ENCODE measurements at regions not wholly inside any gene's neighbourhood (a gene's known extent, or its start where the extent isn't known, plus 50 kb on each side); places are given as distances from the start of the nearest gene placed in this dataset.

GRCh38 chr5:13529300-13529699, 415.2 kb downstream of the DNAH5 start:
- Histone ChIP-seq H3K9me3 (ENCODE audit: control insufficient read depth in 4 of 4, insufficient read depth in 3 of 4, low read length in 3 of 4) (peaks cover 0 to 2% (median 0%) of the 10 kb centered on the region in 4 donors), H3K27me3 (ENCODE audit: control insufficient read depth in 3 of 3, insufficient read depth in 3 of 3, low read length in 2 of 3) (no peaks in the 10 kb centered on the region), H3K9ac (ENCODE audit: insufficient read depth in 1 of 2, low read length in 2 of 2) (no peak overlapping the region), H3K27ac (ENCODE audit: low read depth in 1 of 2, low read length in 1 of 2) (no peak overlapping the region), H3K36me3 (ENCODE audit: control insufficient read depth in 4 of 4, insufficient read depth in 4 of 4, low read length in 4 of 4) (no peaks in the 10 kb centered on the region), H3K4me3 (no peak overlapping the region), H3K4me1 (ENCODE audit: control insufficient read depth in 5 of 5, insufficient read depth in 5 of 5, low read length in 5 of 5) (no peaks in the 10 kb centered on the region)
- DNase-seq (no peak), ATAC-seq (ENCODE audit: insufficient read depth, low FRiP score) (no peak)
- no peak for TF ChIP-seq CTCF (IDR thresholded peaks at IDR 0.05; ENCODE audit: control extremely low read depth, extremely low read depth)
- WGBS, 2 donors, result 68 to 70% methylated on average over 1 of the region's 1 CpG

- Histone ChIP-seq H3K27me3 (ENCODE audit: control insufficient read depth in 3 of 3, insufficient read depth in 3 of 3, low read length in 2 of 3) (no peaks in the 10 kb centered on the region), H3K27ac (ENCODE audit: low read depth in 1 of 2, low read length in 1 of 2) (no peak overlapping the region), H3K36me3 (ENCODE audit: control insufficient read depth in 4 of 4, insufficient read depth in 4 of 4, low read length in 4 of 4) (no peaks in the 10 kb centered on the region), H3K9me3 (ENCODE audit: control insufficient read depth in 4 of 4, insufficient read depth in 3 of 4, low read length in 3 of 4) (peaks cover 0 to 2% (median 0%) of the 10 kb centered on the region in 4 donors), H3K9ac (ENCODE audit: insufficient read depth in 1 of 2, low read length in 2 of 2) (no peak overlapping the region), H3K4me3 (no peak overlapping the region), H3K4me1 (ENCODE audit: control insufficient read depth in 5 of 5, insufficient read depth in 5 of 5, low read length in 5 of 5) (no peaks in the 10 kb centered on the region)
- DNase-seq, result no peak
- no peak for ATAC-seq (ENCODE audit: insufficient read depth, low FRiP score)
- no peak for TF ChIP-seq CTCF (IDR thresholded peaks at IDR 0.05; ENCODE audit: control extremely low read depth, extremely low read depth)
- 83 to 87% methylated on average over 2 of the region's 2 CpGs for WGBS, 2 donors
Measured at GRCh38 chr5:13524936-13525335, 419.6 kb downstream of the DNAH5 start.

- H3K27me3 ChIP-seq (ENCODE audit: control insufficient read depth in 3 of 3, insufficient read depth in 3 of 3, low read length in 2 of 3), result no peaks in the 10 kb centered on the region
- H3K9ac ChIP-seq (ENCODE audit: insufficient read depth in 1 of 2, low read length in 2 of 2), result no peak overlapping the region
- no peak overlapping the region for H3K4me3 ChIP-seq
- 83 to 85% methylated on average over 1 of the region's 1 CpG for WGBS, 2 donors
- H3K4me1 ChIP-seq (ENCODE audit: control insufficient read depth in 5 of 5, insufficient read depth in 5 of 5, low read length in 5 of 5), result no peaks in the 10 kb centered on the region
- no peaks in the 10 kb centered on the region for H3K36me3 ChIP-seq (ENCODE audit: control insufficient read depth in 4 of 4, insufficient read depth in 4 of 4, low read length in 4 of 4)
- H3K27ac ChIP-seq (ENCODE audit: low read depth in 1 of 2, low read length in 1 of 2), result no peak overlapping the region
- no peaks in the 10 kb centered on the region for H3K9me3 ChIP-seq (ENCODE audit: control insufficient read depth in 4 of 4, insufficient read depth in 3 of 4, low read length in 3 of 4)
- ATAC-seq (ENCODE audit: insufficient read depth, low FRiP score) (no peak), DNase-seq (no peak)
- no peak for TF ChIP-seq CTCF (IDR thresholded peaks at IDR 0.05; ENCODE audit: control extremely low read depth, extremely low read depth)
Measured at GRCh38 chr5:13519131-13519530, 425.4 kb downstream of the DNAH5 start.

- Histone ChIP-seq H3K36me3 (ENCODE audit: control insufficient read depth in 4 of 4, insufficient read depth in 4 of 4, low read length in 4 of 4) (no peaks in the 10 kb centered on the region), H3K9me3 (ENCODE audit: control insufficient read depth in 4 of 4, insufficient read depth in 3 of 4, low read length in 3 of 4) (no peaks in the 10 kb centered on the region), H3K27ac (ENCODE audit: low read depth in 1 of 2, low read length in 1 of 2) (no peak overlapping the region), H3K4me3 (no peak overlapping the region), H3K9ac (ENCODE audit: insufficient read depth in 1 of 2, low read length in 2 of 2) (no peak overlapping the region), H3K27me3 (ENCODE audit: control insufficient read depth in 3 of 3, insufficient read depth in 3 of 3, low read length in 2 of 3) (no peaks in the 10 kb centered on the region), H3K4me1 (ENCODE audit: control insufficient read depth in 5 of 5, insufficient read depth in 5 of 5, low read length in 5 of 5) (no peaks in the 10 kb centered on the region)
- WGBS, 2 donors, result 79 to 85% methylated on average over 1 of the region's 1 CpG
- DNase-seq (no peak), ATAC-seq (ENCODE audit: insufficient read depth, low FRiP score) (no peak)
- no peak for TF ChIP-seq CTCF (IDR thresholded peaks at IDR 0.05; ENCODE audit: control extremely low read depth, extremely low read depth)
Measured at GRCh38 chr5:13516195-13516594, 428.3 kb downstream of the DNAH5 start.

All from lung (tissue), 11 donors.